H1 (cell line): ENCODE measurements at regions not wholly inside any gene's neighbourhood (a gene's known extent, or its start where the extent isn't known, plus 50 kb on each side); places are given as distances from the start of the nearest gene placed in this dataset.

ENCODE experiments used
- CTCF ChIA-PET: fragments of 300-600 bp; sonication (Branson Sonifier 250); formaldehyde crosslinking; loops from one replicate; lab custom pipeline; 2021; ENCODE audit not compliant: partially characterized antibody; lab: Charles Lee
- POLR2A ChIA-PET: fragments of 300-600 bp; sonication (Branson Sonifier 250); formaldehyde crosslinking; loops from one replicate; lab custom pipeline; 2021; ENCODE audit warnings: inconsistent platforms; ENCODE audit not compliant: partially characterized antibody; lab: Charles Lee
- DNase-seq, 2 experiments: peaks; one replicate each; pipeline versions ENCODE4 v3.0.0 to v3.0.0-alpha.2; 2010 to 2022; ENCODE audit warnings: low spot score in 2 of 2, low read depth in 1 of 2, mixed read lengths in 1 of 2
- FAIRE-seq: peaks from 2 replicates; lab custom pipeline; 2011; peaks lifted over from hg19 to GRCh38; lab: Jason Lieb, UNC
- H2AFZ ChIP-seq: 2 replicates; pipeline ENCODE4 v1.8.1; 2012; ENCODE audit warnings: low read length, inconsistent platforms
- H2AK5ac ChIP-seq: 2 replicates; pipeline ENCODE4 v1.6.1; 2013; ENCODE audit warnings: low read depth, low read length
- H2BK120ac ChIP-seq: replicated peaks from 2 replicates; pipeline ENCODE3; 2013; ENCODE audit warnings: low read depth, low read length, inconsistent platforms
- H2BK12ac ChIP-seq: 2 replicates; pipeline ENCODE4 v1.6.1; 2013; ENCODE audit warnings: low read depth, low read length
- H2BK15ac ChIP-seq: 2 replicates; pipeline ENCODE4 v1.6.1; 2013; ENCODE audit warnings: low read length
- H2BK20ac ChIP-seq: 2 replicates; pipeline ENCODE4 v1.6.1; 2013; ENCODE audit warnings: low read length
- H2BK5ac ChIP-seq: 2 replicates; pipeline ENCODE4 v1.6.1; 2013; ENCODE audit warnings: low read depth, low read length
- H3K14ac ChIP-seq: 2 replicates; pipeline ENCODE4 v1.6.1; 2013; ENCODE audit warnings: inconsistent platforms; ENCODE audit not compliant: insufficient read length
- H3K18ac ChIP-seq: 2 replicates; pipeline ENCODE4 v1.6.1; 2013; ENCODE audit warnings: low read length; ENCODE audit errors: extremely low read depth
- H3K23ac ChIP-seq: 2 replicates; pipeline ENCODE4 v1.6.1; 2013; ENCODE audit warnings: inconsistent platforms; ENCODE audit not compliant: insufficient read length
- H3K23me2 ChIP-seq: 2 replicates; pipeline ENCODE4 v1.6.1; 2013; ENCODE audit warnings: low read depth, low read length
- H3K27ac ChIP-seq: 2 replicates; pipeline ENCODE4 v1.6.1; 2011; ENCODE audit warnings: low read depth, low read length, inconsistent platforms
- H3K27me3 ChIP-seq, 4 experiments: replicated peaks in 1 of 4; 1 replicate in 1 of 4; 2 replicates in 3 of 4; pipeline versions ENCODE4 v1.6.1 to v1.8.1; 2011 to 2013; ENCODE audit warnings: low read length in 3 of 4, mild to moderate bottlenecking in 3 of 4, inconsistent platforms in 2 of 4, mixed read lengths in 2 of 4, moderate library complexity in 1 of 4; ENCODE audit not compliant: control insufficient read depth in 3 of 4, insufficient read depth in 3 of 4; ENCODE audit errors: extremely low read depth in 1 of 4
- H3K36me3 ChIP-seq, 4 experiments: 2 replicates each; pipeline versions ENCODE4 v1.6.1 to v1.8.1; 2011 to 2013; ENCODE audit warnings: mild to moderate bottlenecking in 4 of 4, low read length in 3 of 4, moderate library complexity in 2 of 4, control low read depth in 1 of 4, inconsistent platforms in 1 of 4; ENCODE audit not compliant: insufficient read depth in 4 of 4, control insufficient read depth in 2 of 4
- H3K4ac ChIP-seq: replicated peaks from 2 replicates; pipeline ENCODE3; 2013; ENCODE audit warnings: low read length, low read depth, mixed read lengths, inconsistent platforms; ENCODE audit not compliant: insufficient read length
- H3K4me1 ChIP-seq, 4 experiments: replicated peaks in 1 of 4; 1 replicate in 1 of 4; 2 replicates in 3 of 4; pipeline versions ENCODE4 v1.6.1 to v1.8.1; 2011 to 2013; ENCODE audit warnings: low read length in 3 of 4, inconsistent platforms in 2 of 4, mixed read lengths in 1 of 4; ENCODE audit not compliant: insufficient read depth in 4 of 4, control insufficient read depth in 3 of 4
- H3K4me2 ChIP-seq, 2 experiments: 2 replicates each; pipeline versions ENCODE4 v1.6.1 to v1.8.1; 2011 to 2013; ENCODE audit warnings: low read depth in 2 of 2, low read length in 2 of 2, control low read depth in 1 of 2, inconsistent platforms in 1 of 2, mild to moderate bottlenecking in 1 of 2; ENCODE audit not compliant: insufficient read depth in 1 of 2
- H3K4me3 ChIP-seq, 4 experiments: fragments of 200-600, 300-600 bp in 1 of 4; sonication (generic), shearing (Covaris generic), sonication (Bioruptor Twin) in 1 of 4; 2 replicates each; pipeline versions ENCODE4 v1.5.1 to v1.8.1; 2011 to 2016; ENCODE audit warnings: low read length in 4 of 4, low read depth in 3 of 4, control low read depth in 2 of 4, inconsistent platforms in 2 of 4, mild to moderate bottlenecking in 2 of 4, mixed read lengths in 1 of 4, moderate library complexity in 1 of 4; ENCODE audit not compliant: insufficient read depth in 2 of 4; ENCODE audit errors: extremely low read depth in 1 of 4
- H3K56ac ChIP-seq: replicated peaks from 2 replicates; pipeline ENCODE3; 2013; ENCODE audit warnings: low read depth, mild to moderate bottlenecking, mixed read lengths, low read length, inconsistent platforms; ENCODE audit not compliant: insufficient read length
- H3K79me1 ChIP-seq: 2 replicates; pipeline ENCODE4 v1.6.1; 2013; ENCODE audit warnings: low read depth, low read length, control low read depth
- H3K79me2 ChIP-seq, 2 experiments: 2 replicates each; pipeline versions ENCODE4 v1.6.1 to v1.8.1; 2012 to 2013; ENCODE audit warnings: low read length in 2 of 2, mild to moderate bottlenecking in 2 of 2, inconsistent platforms in 1 of 2; ENCODE audit not compliant: insufficient read depth in 2 of 2, control insufficient read depth in 1 of 2
- H3K9ac ChIP-seq, 4 experiments: replicated peaks in 1 of 4; 1 replicate in 1 of 4; 2 replicates in 3 of 4; pipeline versions ENCODE4 v1.6.1 to v1.8.1; 2011 to 2013; ENCODE audit warnings: low read depth in 3 of 4, low read length in 3 of 4, control low read depth in 2 of 4, mild to moderate bottlenecking in 2 of 4, moderate library complexity in 2 of 4, inconsistent platforms in 1 of 4; ENCODE audit errors: extremely low read depth in 1 of 4
- H3K9me3 ChIP-seq, 2 experiments: 2 replicates each; pipeline versions ENCODE4 v1.6.1 to v1.8.1; 2012 to 2013; ENCODE audit warnings: mild to moderate bottlenecking in 2 of 2, moderate library complexity in 2 of 2, control low read depth in 1 of 2, inconsistent platforms in 1 of 2, low read depth in 1 of 2, low read length in 1 of 2, mixed read lengths in 1 of 2; ENCODE audit not compliant: insufficient read depth in 2 of 2
- H4K20me1 ChIP-seq, 2 experiments: replicated peaks in 1 of 2; 2 replicates each; pipeline versions ENCODE3 to v1.8.1; 2011 to 2013; ENCODE audit warnings: inconsistent platforms in 2 of 2, low read length in 2 of 2, mild to moderate bottlenecking in 1 of 2; ENCODE audit not compliant: insufficient read depth in 2 of 2, control insufficient read depth in 1 of 2
- H4K5ac ChIP-seq: 2 replicates; pipeline ENCODE4 v1.6.1; 2013; ENCODE audit warnings: low read length, low read depth, mixed read lengths, inconsistent platforms; ENCODE audit not compliant: insufficient read length
- H4K8ac ChIP-seq: 2 replicates; pipeline ENCODE4 v1.8.0; 2013; ENCODE audit warnings: mild to moderate bottlenecking, moderate library complexity, low read length, inconsistent platforms; ENCODE audit not compliant: insufficient read depth; ENCODE audit errors: extremely low read depth
- H4K91ac ChIP-seq: replicated peaks from 2 replicates; pipeline ENCODE3; 2013; ENCODE audit warnings: low read length, mixed read lengths, inconsistent platforms; ENCODE audit not compliant: insufficient read length
- PHF8 ChIP-seq: fragments of 200-600 bp; sonication (generic); conservative IDR thresholded peaks from 2 replicates; pipeline ENCODE4 v1.7.1; 2012; ENCODE audit warnings: low read depth, mild to moderate bottlenecking, inconsistent platforms, low read length, moderate library complexity
- WGBS, 2 experiments: shearing (Covaris generic) in 1 of 2; methylation state at CpG; one replicate each; pipeline versions ENCODE4 v1.1.6 to v1.1.7; 2013 to 2015; ENCODE audit warnings: low lambda C conversion rate in 2 of 2, mixed read lengths in 2 of 2, inconsistent platforms in 1 of 2, low coverage in 1 of 2, missing lambda C conversion rate in 1 of 2; ENCODE audit not compliant: insufficient replicate concordance in 2 of 2, insufficient coverage in 1 of 2, insufficient read length in 1 of 2; ENCODE audit errors: extremely low coverage in 1 of 2, missing lambda C conversion rate in 1 of 2; 5-methylcytosine and 5-hydroxymethylcytosine counted together

DNA sequence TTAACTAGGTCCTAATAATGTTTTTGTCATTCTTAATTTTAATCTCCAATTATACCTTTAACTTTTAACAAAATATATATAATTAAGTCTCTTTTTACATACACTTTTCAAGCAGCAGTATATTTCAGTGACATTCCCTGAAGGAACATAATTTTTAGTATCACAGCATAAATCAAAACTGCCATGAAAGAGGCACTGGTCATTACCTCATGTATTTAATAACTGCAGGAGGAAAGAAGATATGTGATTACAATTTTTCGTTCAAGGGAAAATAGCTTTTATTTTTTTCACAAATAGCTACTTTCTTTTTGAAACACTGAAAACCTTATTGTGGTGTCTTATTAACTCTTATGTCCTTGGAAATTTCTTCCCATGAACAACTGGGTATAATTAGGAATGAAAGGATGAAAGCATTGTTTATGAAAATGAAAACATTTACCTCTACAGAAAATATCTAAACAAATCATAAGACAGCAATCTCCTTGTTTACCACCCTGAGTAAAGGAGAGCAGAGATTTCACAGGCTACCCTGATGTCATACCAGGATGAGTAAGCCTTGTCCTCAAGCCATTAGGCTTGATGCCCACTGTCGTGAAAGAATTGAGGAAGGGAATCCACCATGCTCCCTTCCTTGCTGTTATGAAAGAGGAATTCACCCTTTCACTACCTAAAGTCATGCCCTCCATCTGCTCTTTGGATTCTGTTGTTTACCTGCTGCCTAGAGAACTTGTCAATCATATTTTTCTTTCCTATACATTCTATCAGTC lies 877.2 kb upstream of the PCDH20 start:
- Histone ChIP-seq H3K4me2 (no peak overlapping the region), H2BK5ac (no peak overlapping the region), H2BK15ac (no peak overlapping the region), H4K5ac (no peak overlapping the region), H3K18ac (no peak overlapping the region), H3K23ac (no peak overlapping the region), H3K36me3 (no peaks in the 10 kb centered on the region), H3K14ac (no peak overlapping the region), H3K9me3 (peaks cover 3 to 4% of the 10 kb centered on the region in 2 experiments; a peak in 2 of 4 replicates), H2BK12ac (no peak overlapping the region), H3K4me3 (no peak overlapping the region), H4K8ac (no peak overlapping the region), H4K20me1 (no peaks in the 10 kb centered on the region), H3K9ac (no peak overlapping the region), H2BK120ac (no peak overlapping the region), H3K27ac (no peak overlapping the region), H2BK20ac (no peak overlapping the region), H3K4ac (no peak overlapping the region), H3K27me3 (no peaks in the 10 kb centered on the region), H4K91ac (no peak overlapping the region), H3K56ac (no peak overlapping the region), H3K79me1 (no peaks in the 10 kb centered on the region), H3K23me2 (no peaks in the 10 kb centered on the region), H2AFZ (peak overlapping the region; percentile 73; the same call in 1 of the 2 replicates), H2AK5ac (0 out of 2 replicates have a peak overlapping the region, but pooled peaks have one; percentile 57), H3K4me1 (no peaks in the 10 kb centered on the region), H3K79me2 (no peaks in the 10 kb centered on the region)
- CTCF ChIA-PET: interaction anchor here (1.0 kb wide), 1 partner anchor 16 kb away, joined by 4 read pairs; no protein-coding TSS in a partner anchor
- POLR2A ChIA-PET: no interaction called here
- 93% methylated on average over 2 of the region's 2 CpGs; no CpG with 5 or more reads in 1 of the 2 experiments for WGBS, 2 experiments
- DNase-seq (no peak), FAIRE-seq (no peak)
- no peak for TF ChIP-seq PHF8
